Stimulated activated naive B cell treated with anti-CD40 and anti-IgM and Interleukin-4, amounts not matched to agents 10 μg/mL and 1 μg/mL and 100 μg/mL, for 72 hours (primary cell): ENCODE measurements at regions not wholly inside any gene's neighbourhood (a gene's known extent, or its start where the extent isn't known, plus 50 kb on each side); places are given as distances from the start of the nearest gene placed in this dataset.

Experiments used
- ATAC-seq, 2 donors: fragments of 150-1000 bp; cut with Tn5 transposase; replicated peaks; 2 replicates each; pipeline ENCODE4 v1.10.0; 2021; ENCODE audit warnings: moderate library complexity in 1 of 2
- DNase-seq: peaks from one replicate; pipeline ENCODE4 v3.0.0; 2021
- H3K27ac Mint-ChIP-seq: one replicate; pipeline ENCODE4 v1.8.0; 2022; ENCODE audit warnings: mild to moderate bottlenecking, mixed read lengths
- H3K27me3 Mint-ChIP-seq, 2 donors: one replicate each; pipeline ENCODE4 v1.8.0; 2022; ENCODE audit warnings: mixed read lengths in 2 of 2
- H3K36me3 Mint-ChIP-seq, 2 donors: one replicate each; pipeline ENCODE4 v1.8.0; 2022; ENCODE audit warnings: mixed read lengths in 2 of 2, mild to moderate bottlenecking in 1 of 2
- H3K4me1 Mint-ChIP-seq, 2 donors: one replicate each; pipeline ENCODE4 v1.8.0; 2022; ENCODE audit warnings: mixed read lengths in 2 of 2, mild to moderate bottlenecking in 1 of 2
- H3K4me3 Mint-ChIP-seq, 2 donors: one replicate each; pipeline ENCODE4 v1.8.0; 2022; ENCODE audit warnings: mild to moderate bottlenecking in 2 of 2, mixed read lengths in 2 of 2, moderate library complexity in 1 of 2
- H3K9me3 Mint-ChIP-seq, 2 donors: one replicate each; pipeline ENCODE4 v1.8.0; 2022; ENCODE audit warnings: mixed read lengths in 2 of 2, mild to moderate bottlenecking in 1 of 2

GRCh38 chr3:41040256-41040655 is 159.0 kb upstream of the CTNNB1 start:
- Mint-ChIP-seq H3K27me3 (peaks cover 12 to 20% of the 10 kb centered on the region in 2 donors), H3K4me1 (peaks cover 11% of the 10 kb centered on the region in 2 donors), H3K4me3 (no peak overlapping the region), H3K36me3 (no peaks in the 10 kb centered on the region), H3K9me3 (peaks cover 0 to 2% of the 10 kb centered on the region in 2 donors), H3K27ac (no peak overlapping the region)
- no peak for DNase-seq
- ATAC-seq = no peak

- no peak overlapping the region for H3K27ac Mint-ChIP-seq
- peaks cover 0 to 2% of the 10 kb centered on the region in 2 donors for H3K9me3 Mint-ChIP-seq
- ATAC-seq = no peak
- H3K4me1 Mint-ChIP-seq = peaks cover 11% of the 10 kb centered on the region in 2 donors
- DNase-seq = no peak
- H3K36me3 Mint-ChIP-seq = no peaks in the 10 kb centered on the region
- no peak overlapping the region for H3K4me3 Mint-ChIP-seq
- peaks cover 12 to 20% of the 10 kb centered on the region in 2 donors for H3K27me3 Mint-ChIP-seq
Observed at GRCh38 chr3:41041462-41041861, 157.8 kb upstream of the CTNNB1 start.

GRCh38 chr3:41041899-41042298 is 157.4 kb upstream of the CTNNB1 start:
- Mint-ChIP-seq H3K27ac (no peak overlapping the region), H3K36me3 (no peaks in the 10 kb centered on the region)

GRCh38 chr3:41044523-41044922 is 154.8 kb upstream of the CTNNB1 start:
- DNase-seq (no peak), ATAC-seq (no peak)
- Mint-ChIP-seq H3K4me3 (no peak overlapping the region), H3K36me3 (no peaks in the 10 kb centered on the region), H3K9me3 (peaks cover 0 to 7% of the 10 kb centered on the region in 2 donors), H3K4me1 (peaks cover 0 to 3% of the 10 kb centered on the region in 2 donors), H3K27ac (no peak overlapping the region), H3K27me3 (peaks cover 19 to 20% of the 10 kb centered on the region in 2 donors)

More at GRCh38 chr3:41041899-41042298, 157.4 kb upstream of the CTNNB1 start:
- H3K4me1 Mint-ChIP-seq = peaks cover 11% of the 10 kb centered on the region in 2 donors
- no peak for DNase-seq
- peaks cover 0 to 2% of the 10 kb centered on the region in 2 donors for H3K9me3 Mint-ChIP-seq
- ATAC-seq = no peak
- peaks cover 12 to 20% of the 10 kb centered on the region in 2 donors for H3K27me3 Mint-ChIP-seq
- H3K4me3 Mint-ChIP-seq = no peak overlapping the region

GRCh38 chr3:41045491-41045890 is 153.8 kb upstream of the CTNNB1 start:
- peaks cover 0 to 7% of the 10 kb centered on the region in 2 donors for H3K9me3 Mint-ChIP-seq
- peaks cover 17 to 29% of the 10 kb centered on the region in 2 donors for H3K27me3 Mint-ChIP-seq
- peaks cover 0 to 3% of the 10 kb centered on the region in 2 donors for H3K4me1 Mint-ChIP-seq
- no peak for ATAC-seq
- no peaks in the 10 kb centered on the region for H3K36me3 Mint-ChIP-seq
- no peak for DNase-seq
- H3K27ac Mint-ChIP-seq = no peak overlapping the region
- H3K4me3 Mint-ChIP-seq = no peak overlapping the region

GRCh38 chr3:41050144-41050543 is 149.2 kb upstream of the CTNNB1 start:
- Mint-ChIP-seq H3K27ac (no peak overlapping the region), H3K4me1 (no peaks in the 10 kb centered on the region), H3K4me3 (no peak overlapping the region), H3K9me3 (peaks cover 0 to 5% of the 10 kb centered on the region in 2 donors), H3K27me3 (peaks cover 8 to 27% of the 10 kb centered on the region in 2 donors), H3K36me3 (no peaks in the 10 kb centered on the region)
- DNase-seq (no peak), ATAC-seq (no peak)

GRCh38 chr3:41053220-41053619 is 146.1 kb upstream of the CTNNB1 start:
- H3K36me3 Mint-ChIP-seq = no peaks in the 10 kb centered on the region
- H3K4me3 Mint-ChIP-seq = no peak overlapping the region
- peaks cover 8 to 27% of the 10 kb centered on the region in 2 donors for H3K27me3 Mint-ChIP-seq
- no peaks in the 10 kb centered on the region for H3K4me1 Mint-ChIP-seq
- peaks cover 0 to 2% of the 10 kb centered on the region in 2 donors for H3K9me3 Mint-ChIP-seq
- ATAC-seq = no peak
- no peak overlapping the region for H3K27ac Mint-ChIP-seq
- DNase-seq = no peak

- Mint-ChIP-seq H3K27ac (no peak overlapping the region), H3K27me3 (peaks cover 11 to 18% of the 10 kb centered on the region in 2 donors), H3K9me3 (peaks cover 3% of the 10 kb centered on the region in 2 donors), H3K36me3 (peaks cover 0 to 1% of the 10 kb centered on the region in 2 donors), H3K4me1 (peaks cover 0 to 2% of the 10 kb centered on the region in 2 donors), H3K4me3 (no peak overlapping the region)
- no peak for DNase-seq
- no peak for ATAC-seq
Observed at GRCh38 chr3:41060106-41060505, 139.2 kb upstream of the CTNNB1 start.

GRCh38 chr3:41064070-41064469 is 135.2 kb upstream of the CTNNB1 start:
- Mint-ChIP-seq H3K36me3 (peaks cover 0 to 1% of the 10 kb centered on the region in 2 donors), H3K27me3 (peaks cover 8 to 18% of the 10 kb centered on the region in 2 donors), H3K4me3 (no peak overlapping the region), H3K27ac (no peak overlapping the region), H3K9me3 (peaks cover 1% of the 10 kb centered on the region in 2 donors), H3K4me1 (peaks cover 0 to 2% of the 10 kb centered on the region in 2 donors)
- ATAC-seq (no peak), DNase-seq (no peak)

GRCh38 chr3:41064526-41064925 is 134.8 kb upstream of the CTNNB1 start:
- Mint-ChIP-seq H3K27ac (no peak overlapping the region), H3K4me3 (no peak overlapping the region), H3K9me3 (peaks cover 0 to 1% of the 10 kb centered on the region in 2 donors), H3K27me3 (peaks cover 8 to 18% of the 10 kb centered on the region in 2 donors), H3K4me1 (peaks cover 0 to 2% of the 10 kb centered on the region in 2 donors), H3K36me3 (peaks cover 0 to 1% of the 10 kb centered on the region in 2 donors)
- ATAC-seq = no peak
- no peak for DNase-seq

GRCh38 chr3:41065340-41065739 is 134.0 kb upstream of the CTNNB1 start:
- ATAC-seq = no peak

GRCh38 chr3:41073190-41073589 is 126.1 kb upstream of the CTNNB1 start:
- Mint-ChIP-seq H3K27ac (no peak overlapping the region), H3K36me3 (no peaks in the 10 kb centered on the region), H3K9me3 (no peaks in the 10 kb centered on the region), H3K27me3 (peaks cover 0 to 14% of the 10 kb centered on the region in 2 donors), H3K4me1 (no peaks in the 10 kb centered on the region), H3K4me3 (no peak overlapping the region)
- no peak for ATAC-seq
- DNase-seq = no peak

More at GRCh38 chr3:41065340-41065739, 134.0 kb upstream of the CTNNB1 start:
- H3K4me3 Mint-ChIP-seq = no peak overlapping the region
- peaks cover 0 to 2% of the 10 kb centered on the region in 2 donors for H3K4me1 Mint-ChIP-seq
- peaks cover 0 to 1% of the 10 kb centered on the region in 2 donors for H3K36me3 Mint-ChIP-seq
- DNase-seq = no peak
- H3K27ac Mint-ChIP-seq = no peak overlapping the region
- H3K27me3 Mint-ChIP-seq = peaks cover 8 to 18% of the 10 kb centered on the region in 2 donors
- H3K9me3 Mint-ChIP-seq = peaks cover 0 to 1% of the 10 kb centered on the region in 2 donors

GRCh38 chr3:41075975-41076374 is 123.3 kb upstream of the CTNNB1 start:
- H3K36me3 Mint-ChIP-seq = no peaks in the 10 kb centered on the region
- ATAC-seq (no peak), DNase-seq (no peak)
- H3K27ac Mint-ChIP-seq = no peak overlapping the region
- H3K4me1 Mint-ChIP-seq = no peaks in the 10 kb centered on the region
- no peaks in the 10 kb centered on the region for H3K9me3 Mint-ChIP-seq
- no peak overlapping the region for H3K4me3 Mint-ChIP-seq
- H3K27me3 Mint-ChIP-seq = peaks cover 0 to 24% of the 10 kb centered on the region in 2 donors

- Mint-ChIP-seq H3K36me3 (no peaks in the 10 kb centered on the region), H3K9me3 (no peaks in the 10 kb centered on the region), H3K4me3 (no peak overlapping the region), H3K4me1 (no peaks in the 10 kb centered on the region), H3K27me3 (peaks cover 0 to 28% of the 10 kb centered on the region in 2 donors), H3K27ac (no peak overlapping the region)
- ATAC-seq (no peak), DNase-seq (no peak)
Observed at GRCh38 chr3:41076399-41076798, 122.9 kb upstream of the CTNNB1 start.

- Mint-ChIP-seq H3K27ac (no peak overlapping the region), H3K4me3 (no peak overlapping the region), H3K27me3 (peaks cover 10 to 16% of the 10 kb centered on the region in 2 donors), H3K9me3 (no peaks in the 10 kb centered on the region), H3K4me1 (no peaks in the 10 kb centered on the region), H3K36me3 (no peaks in the 10 kb centered on the region)
- DNase-seq (no peak), ATAC-seq (no peak)
Observed at GRCh38 chr3:41080141-41080540, 119.2 kb upstream of the CTNNB1 start.
